ENCODE measurements at regions not wholly inside any gene's neighbourhood (a gene's known extent, or its start where the extent isn't known, plus 50 kb on each side); places are given as distances from the start of the nearest gene placed in this dataset.

GRCh38 chr4:18540349-18540748, 518.8 kb upstream of the LCORL start:
- TF ChIP-seq CTCF (IDR thresholded peaks at IDR 0.05) (no peak), POLR2A (IDR thresholded peaks at IDR 0.05) (no peak)

All from adrenal gland (tissue), 5 donors.